Upper lobe of left lung (tissue), 6 donors: ENCODE measurements at regions not wholly inside any gene's neighbourhood (a gene's known extent, or its start where the extent isn't known, plus 50 kb on each side); places are given as distances from the start of the nearest gene placed in this dataset.

Source experiments
- ATAC-seq, 2 donors: fragments of 200-7000 bp; cut with Tn5 transposase; one replicate each; pipeline ENCODE4 v1.9.1; 2022; ENCODE audit warnings: mild to moderate bottlenecking in 2 of 2, moderate library complexity in 2 of 2; ENCODE audit not compliant: low FRiP score in 2 of 2
- DNase-seq, 2 donors: peaks; one replicate each; pipeline ENCODE4 v3.0.0-alpha.2; 2019 to 2020
- H3K27ac ChIP-seq, 4 donors: fragments of 200-600 bp; sonication (generic); one replicate each; pipeline ENCODE4 v1.5.1; 2016 to 2019
- H3K27me3 ChIP-seq, 4 donors: fragments of 200-600 bp; sonication (generic); one replicate each; pipeline ENCODE4 v1.5.1; 2017 to 2019
- H3K36me3 ChIP-seq, 4 donors: fragments of 200-600 bp; sonication (generic); one replicate each; pipeline ENCODE4 v1.5.1; 2016 to 2019
- H3K4me1 ChIP-seq, 4 donors: fragments of 200-600 bp; sonication (generic); one replicate each; pipeline ENCODE4 v1.5.1; 2018 to 2019
- H3K4me3 ChIP-seq, 4 donors: fragments of 200-600 bp; sonication (generic); one replicate each; pipeline ENCODE4 v1.5.1; 2017 to 2019; ENCODE audit warnings: mild to moderate bottlenecking in 2 of 4, moderate library complexity in 1 of 4
- H3K9me3 ChIP-seq, 4 donors: fragments of 200-600 bp; sonication (generic); one replicate each; pipeline ENCODE4 v1.5.1; 2018 to 2019
- CTCF ChIP-seq, 6 experiments: fragments of 450-650 bp in 4 of 6; fragments of 200-600 bp in 2 of 6; sonication (generic) in 2 of 6; IDR thresholded peaks; one replicate each; pipeline ENCODE4 v1.5.1; 2016 to 2019; ENCODE audit warnings: antibody characterized with exemption in 6 of 6
- EP300 ChIP-seq, 4 donors: sonication (generic); formaldehyde crosslinking; IDR thresholded peaks; one replicate each; pipeline ENCODE4 v1.5.1; 2017; ENCODE audit warnings: antibody characterized with exemption in 4 of 4, control low read depth in 2 of 4
- POLR2A ChIP-seq, 4 donors: fragments of 450-650 bp; IDR thresholded peaks; one replicate each; pipeline ENCODE4 v1.5.1; 2016 to 2017; ENCODE audit warnings: antibody characterized with exemption in 4 of 4, mild to moderate bottlenecking in 2 of 4
- POLR2AphosphoS5 ChIP-seq, 2 donors: sonication (generic); formaldehyde crosslinking; IDR thresholded peaks; one replicate each; pipeline ENCODE4 v1.5.1; 2017; ENCODE audit warnings: antibody characterized with exemption in 2 of 2
- WGBS, 2 donors: methylation state at CpG; one replicate each; pipeline ENCODE4 v1.1.5; 2017 to 2018; 5-methylcytosine and 5-hydroxymethylcytosine counted together
- donor health status: DM: no; HTN: no; CAD: no; lungs with moderate emphysema.
- donor health status: DM: no; HTN: yes; CAD: no; lungs with severe emphysema.

- H3K9me3 ChIP-seq = no peaks in the 10 kb centered on the region
- DNase-seq (peak in 1 of 2 donors; percentile 3), ATAC-seq (peak in 1 of 2 donors; percentile 44)
- peak overlapping the region in 2 of 4 donors; percentile 33 to 44 for H3K27ac ChIP-seq
- H3K4me1 ChIP-seq = peaks cover 3 to 19% (median 5%) of the 10 kb centered on the region in 4 donors
- no peak overlapping the region for H3K4me3 ChIP-seq
- 98% methylated on average over 3 of the region's 3 CpGs; no CpG with 5 or more reads in 1 of the 2 donors for WGBS, 2 donors
- H3K27me3 ChIP-seq = no peaks in the 10 kb centered on the region
- no peaks in the 10 kb centered on the region for H3K36me3 ChIP-seq
- TF ChIP-seq POLR2A (IDR thresholded peaks at IDR 0.05) (no peak), POLR2AphosphoS5 (IDR thresholded peaks at IDR 0.05) (no peak), EP300 (IDR thresholded peaks at IDR 0.05) (no peak), CTCF (IDR thresholded peaks at IDR 0.05) (no peak)
These were observed 109.6 kb downstream of the ELAPOR2 start for GRCh38 chr7:86949779-86950260.

- Histone ChIP-seq H3K9me3 (no peaks in the 10 kb centered on the region), H3K4me1 (peaks cover 3 to 15% (median 5%) of the 10 kb centered on the region in 4 donors), H3K36me3 (no peaks in the 10 kb centered on the region), H3K27me3 (no peaks in the 10 kb centered on the region), H3K4me3 (no peak overlapping the region), H3K27ac (peak overlapping the region in 2 of 4 donors; percentile 33 to 44)
- ATAC-seq = peak in 1 of 2 donors; percentile 19
- no peak for TF ChIP-seq CTCF (IDR thresholded peaks at IDR 0.05)
- TF ChIP-seq EP300 (IDR thresholded peaks at IDR 0.05) = no peak
- TF ChIP-seq POLR2AphosphoS5 (IDR thresholded peaks at IDR 0.05) = no peak
- TF ChIP-seq POLR2A (IDR thresholded peaks at IDR 0.05) = no peak
- DNase-seq = peak in 1 of 2 donors; percentile 18
- 91 to 99% methylated on average over 6 to 7 of the region's 7 CpGs for WGBS, 2 donors
These were observed 110.2 kb downstream of the ELAPOR2 start for GRCh38 chr7:86949052-86949778.

GRCh38 chr7:86947929-86948328 lies 111.5 kb downstream of the ELAPOR2 start:
- no peak overlapping the region for H3K27ac ChIP-seq
- TF ChIP-seq EP300 (IDR thresholded peaks at IDR 0.05) = no peak
- TF ChIP-seq POLR2A (IDR thresholded peaks at IDR 0.05) = no peak
- no peak for TF ChIP-seq POLR2AphosphoS5 (IDR thresholded peaks at IDR 0.05)
- TF ChIP-seq CTCF (IDR thresholded peaks at IDR 0.05) = no peak
- H3K4me1 ChIP-seq = peaks cover 3 to 15% (median 5%) of the 10 kb centered on the region in 4 donors
- no peaks in the 10 kb centered on the region for H3K27me3 ChIP-seq
- WGBS, 2 donors = 24 to 38% methylated on average over 1 of the region's 1 CpG
- DNase-seq = no peak
- H3K36me3 ChIP-seq = no peaks in the 10 kb centered on the region
- H3K4me3 ChIP-seq = no peak overlapping the region
- no peak for ATAC-seq
- H3K9me3 ChIP-seq = no peaks in the 10 kb centered on the region

GRCh38 chr7:86943447-86943846 lies 116.0 kb downstream of the ELAPOR2 start:
- Histone ChIP-seq H3K27me3 (no peaks in the 10 kb centered on the region), H3K36me3 (no peaks in the 10 kb centered on the region), H3K9me3 (no peaks in the 10 kb centered on the region), H3K4me3 (no peak overlapping the region), H3K27ac (no peak overlapping the region), H3K4me1 (peaks cover 3 to 15% (median 8%) of the 10 kb centered on the region in 4 donors)
- ATAC-seq (no peak), DNase-seq (no peak)
- TF ChIP-seq POLR2A (IDR thresholded peaks at IDR 0.05) (no peak), EP300 (IDR thresholded peaks at IDR 0.05) (no peak), CTCF (IDR thresholded peaks at IDR 0.05) (no peak), POLR2AphosphoS5 (IDR thresholded peaks at IDR 0.05) (no peak)
- 67 to 81% methylated on average over 1 of the region's 1 CpG for WGBS, 2 donors
